Endothelial cell of hepatic sinusoid (primary cell): ENCODE measurements at regions not wholly inside any gene's neighbourhood (a gene's known extent, or its start where the extent isn't known, plus 50 kb on each side); places are given as distances from the start of the nearest gene placed in this dataset.

Experiments
- in situ Hi-C: cut with HindIII; loops from 2 replicates; pipeline ENCODE4 v1.10.0; 2017; ENCODE audit warnings: low sequenced_read_pairs

GRCh38 chr12:25058012-25058411 is 109.1 kb upstream of the BCAT1 start:
- in situ Hi-C loops = loop anchor here (10.0 kb wide), 1 partner anchor 57 kb away; no protein-coding TSS in a partner anchor

- in situ Hi-C loops = loop anchor here (10.0 kb wide), 1 partner anchor 58 kb away; no protein-coding TSS in a partner anchor
Observed at GRCh38 chr12:25056486-25057130, 107.7 kb upstream of the BCAT1 start.

GRCh38 chr12:25056011-25056410 is 107.1 kb upstream of the BCAT1 start:
- in situ Hi-C loops = loop anchor here (10.0 kb wide), 1 partner anchor 59 kb away; no protein-coding TSS in a partner anchor

GRCh38 chr12:25054783-25055144 is 105.9 kb upstream of the BCAT1 start:
- in situ Hi-C loops = loop anchor here (10.0 kb wide), 1 partner anchor 60 kb away; no protein-coding TSS in a partner anchor

GRCh38 chr12:25054076-25054782 is 105.3 kb upstream of the BCAT1 start:
- in situ Hi-C loops = loop anchor here (10.0 kb wide), 1 partner anchor 61 kb away; no protein-coding TSS in a partner anchor

- in situ Hi-C loops = loop anchor here (10.0 kb wide), 1 partner anchor 62 kb away; no protein-coding TSS in a partner anchor
Observed at GRCh38 chr12:25052914-25053211, 104.0 kb upstream of the BCAT1 start.

- in situ Hi-C loops = loop anchor here (10.0 kb wide), 1 partner anchor 62 kb away; no protein-coding TSS in a partner anchor
Observed at GRCh38 chr12:25052196-25052913, 103.5 kb upstream of the BCAT1 start.

GRCh38 chr12:25051656-25052195 is 102.8 kb upstream of the BCAT1 start:
- in situ Hi-C loops = loop anchor here (10.0 kb wide), 1 partner anchor 63 kb away; no protein-coding TSS in a partner anchor

- in situ Hi-C loops = loop anchor here (10.0 kb wide), 1 partner anchor 64 kb away; no protein-coding TSS in a partner anchor
Observed at GRCh38 chr12:25051171-25051570, 102.3 kb upstream of the BCAT1 start.

GRCh38 chr12:25045869-25046268 is 97.0 kb upstream of the BCAT1 start:
- in situ Hi-C loops = no loop called here

GRCh38 chr12:25041006-25041741 is 92.3 kb upstream of the BCAT1 start:
- in situ Hi-C loops = no loop called here

GRCh38 chr12:25040593-25040992 is 91.7 kb upstream of the BCAT1 start:
- in situ Hi-C loops = no loop called here

- in situ Hi-C loops = no loop called here
Observed at GRCh38 chr12:25034676-25035075, 85.8 kb upstream of the BCAT1 start.

GRCh38 chr12:25025951-25026490 is 77.1 kb upstream of the BCAT1 start:
- in situ Hi-C loops = no loop called here

GRCh38 chr12:25025260-25025659 is 76.4 kb upstream of the BCAT1 start:
- in situ Hi-C loops = no loop called here

- in situ Hi-C loops = no loop called here
Observed at GRCh38 chr12:25023808-25024207, 74.9 kb upstream of the BCAT1 start.

GRCh38 chr12:25020621-25021243 is 71.8 kb upstream of the BCAT1 start:
- in situ Hi-C loops = no loop called here

- in situ Hi-C loops = no loop called here
Observed at GRCh38 chr12:25018146-25018545, 69.2 kb upstream of the BCAT1 start.

GRCh38 chr12:25017336-25017735 is 68.4 kb upstream of the BCAT1 start:
- in situ Hi-C loops = no loop called here

GRCh38 chr12:25014961-25015360 is 66.1 kb upstream of the BCAT1 start:
- in situ Hi-C loops = no loop called here
